Spleen (tissue), 7 donors: ENCODE measurements at regions not wholly inside any gene's neighbourhood (a gene's known extent, or its start where the extent isn't known, plus 50 kb on each side); places are given as distances from the start of the nearest gene placed in this dataset.

Source experiments
- CTCF ChIP-seq, 11 experiments: fragments of 200-600 bp in 7 of 11; fragments of 450-650 bp in 4 of 11; sonication (generic) in 4 of 11; IDR thresholded peaks in 8 of 11; conservative IDR thresholded peaks in 3 of 11; 1 replicate in 7 of 11; 2 replicates in 4 of 11; pipeline versions ENCODE4 v1.4.0 to v1.8.0; 2016 to 2021; ENCODE audit warnings: antibody characterized with exemption in 11 of 11, inconsistent platforms in 4 of 11, mild to moderate bottlenecking in 1 of 11
- POLR2A ChIP-seq, 3 donors: fragments of 450-650 bp; IDR thresholded peaks; one replicate each; pipeline ENCODE4 v1.5.1; 2017; ENCODE audit warnings: antibody characterized with exemption in 3 of 3, mild to moderate bottlenecking in 1 of 3
- POLR2AphosphoS5 ChIP-seq, 3 donors: sonication (generic); formaldehyde crosslinking; IDR thresholded peaks; one replicate each; pipeline ENCODE4 v1.5.1; 2017; ENCODE audit warnings: antibody characterized with exemption in 3 of 3
- donor health status: DM: no; HTN: no; CAD: no; lungs with moderate emphysema.
- donor health status: DM: no; HTN: no; CAD: no.
- donor health status: DM: no; HTN: no; CAD: no.

GRCh38 chr9:8223861-8224260 is 424.3 kb upstream of the DMAC1 start:
- TF ChIP-seq CTCF (IDR thresholded peaks at IDR 0.05 in 8 of 11, conservative IDR thresholded peaks at IDR 0.05 in 3 of 11) (no peak), POLR2AphosphoS5 (IDR thresholded peaks at IDR 0.05) (no peak), POLR2A (IDR thresholded peaks at IDR 0.05) (no peak)
